HG02623 (cell line): ENCODE measurements at regions not wholly inside any gene's neighbourhood (a gene's known extent, or its start where the extent isn't known, plus 50 kb on each side); places are given as distances from the start of the nearest gene placed in this dataset.
"Not testable (repeated sequence)": the region's sequence is repeated elsewhere in the genome, so short reads cannot be mapped to it uniquely, and the experiment has no call there.

Experiments
- ATAC-seq: cut with Tn5 transposase; IDR thresholded peaks from one replicate; pipeline ENCODE4 v1.9.1; 2021; ENCODE audit warnings: moderate library complexity; ENCODE audit not compliant: unreplicated experiment

DNA sequence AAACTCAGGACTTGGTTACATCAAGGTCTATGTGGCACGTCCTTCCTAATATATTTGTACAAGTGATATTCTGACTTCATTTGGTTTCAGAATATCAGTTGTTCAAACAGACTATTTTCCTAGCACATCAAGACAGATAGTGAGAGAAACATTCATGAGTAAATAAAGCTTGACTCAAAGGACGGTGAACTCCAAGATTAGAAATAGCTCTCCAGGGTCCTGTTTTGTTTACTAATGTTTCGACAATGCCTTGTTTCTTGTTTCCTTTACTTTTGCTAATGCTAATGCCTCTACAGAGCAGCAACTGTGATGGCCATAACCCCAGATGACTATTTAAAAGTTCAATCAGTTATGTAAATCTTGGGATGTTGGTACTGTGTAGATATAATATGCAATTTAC lies 313.9 kb downstream of the KLF12 start:
- no peak for ATAC-seq

DNA sequence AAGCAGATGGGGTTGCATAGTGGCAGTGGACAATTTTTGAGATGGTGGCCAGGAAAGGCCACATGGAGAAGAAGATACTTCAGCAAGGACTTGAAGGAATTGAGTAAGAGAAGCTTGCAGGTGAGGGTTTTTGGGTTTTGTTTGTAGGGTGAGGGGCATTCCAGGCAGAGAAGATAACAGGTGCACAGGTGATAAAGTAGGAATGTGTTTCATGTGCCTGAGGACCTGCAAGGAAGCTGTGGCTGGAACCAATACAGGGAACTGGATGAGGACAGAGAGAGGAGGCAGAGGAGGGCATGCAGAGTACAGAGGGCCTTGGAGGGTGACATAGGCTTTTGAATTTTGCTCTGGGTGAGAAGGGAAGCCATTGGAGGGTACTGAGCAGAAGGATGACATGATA lies 314.5 kb downstream of the KLF12 start:
- no peak for ATAC-seq

DNA sequence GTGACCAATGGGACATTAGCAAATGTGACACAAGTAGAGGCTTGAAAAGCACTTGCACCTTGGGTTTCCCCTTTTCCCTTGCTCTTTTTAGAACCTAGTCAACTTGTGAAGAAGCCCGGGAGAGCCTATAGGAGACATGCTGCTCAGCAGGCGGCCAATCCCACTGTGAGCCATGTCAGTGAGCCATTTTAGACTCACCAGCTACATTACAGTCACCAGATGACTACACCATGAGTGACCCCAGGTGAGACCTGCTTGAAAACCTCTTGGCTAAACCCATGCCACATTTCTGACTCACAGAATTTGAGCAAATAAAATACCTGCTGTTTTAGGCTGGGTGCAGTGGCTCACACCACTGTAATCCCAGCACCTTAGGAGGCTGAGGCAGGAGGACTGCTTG lies 317.5 kb downstream of the KLF12 start:
- ATAC-seq = no peak

DNA sequence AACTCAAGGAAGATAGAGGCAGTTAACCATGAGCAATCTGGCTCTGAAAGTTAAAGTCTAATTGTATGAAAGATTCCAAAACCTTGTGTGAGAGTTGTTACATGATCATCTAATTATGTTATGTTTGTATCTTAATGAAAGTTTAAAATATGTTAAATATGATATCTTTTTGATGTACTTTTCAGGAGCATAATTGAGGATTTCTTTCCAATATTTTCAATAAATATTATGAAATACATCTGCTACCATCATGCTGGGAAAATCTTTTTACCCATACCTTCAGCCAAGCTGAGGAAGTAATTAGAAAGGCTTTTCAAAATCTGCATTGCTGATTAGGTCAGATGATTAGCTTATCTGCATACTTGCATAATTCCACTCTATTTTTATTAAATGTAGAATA lies 318.4 kb downstream of the KLF12 start:
- no peak for ATAC-seq

DNA sequence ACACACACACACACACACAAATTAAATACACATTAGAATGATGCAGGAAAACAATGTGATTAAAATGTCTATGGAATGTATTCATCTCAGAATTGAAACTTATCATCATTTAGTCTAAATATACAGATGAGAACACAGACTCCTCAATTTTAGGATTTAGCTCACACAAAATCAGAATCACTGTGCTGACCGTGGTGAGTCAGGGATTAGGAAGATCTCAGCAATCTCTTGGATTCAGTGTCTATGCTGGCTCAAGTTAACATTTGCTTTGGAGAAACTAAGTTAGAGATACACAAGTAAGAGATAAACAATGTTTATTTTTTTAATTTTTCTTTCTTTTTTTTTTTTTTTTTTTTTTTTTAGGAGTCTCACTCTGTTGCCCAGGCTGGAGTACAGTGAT lies 323.6 kb downstream of the KLF12 start:
- ATAC-seq = no peak

DNA sequence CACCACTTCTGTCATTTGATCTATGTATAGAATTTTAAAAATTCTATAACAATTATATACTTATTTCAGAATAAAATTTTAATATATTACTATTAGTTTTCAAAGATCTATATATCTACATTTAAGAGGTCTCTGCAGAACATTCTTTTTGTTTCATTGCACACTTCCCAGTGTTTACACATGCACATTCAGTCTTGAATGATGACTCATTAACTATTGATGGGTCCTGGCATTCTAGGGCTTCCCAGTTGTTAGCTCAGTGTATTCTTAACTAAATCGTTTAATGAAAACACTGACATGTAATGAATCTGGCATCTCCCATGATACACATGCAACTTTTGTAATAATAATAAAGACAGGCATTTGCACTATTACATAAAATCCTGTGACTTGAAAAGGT lies 324.6 kb downstream of the KLF12 start:
- no peak for ATAC-seq

DNA sequence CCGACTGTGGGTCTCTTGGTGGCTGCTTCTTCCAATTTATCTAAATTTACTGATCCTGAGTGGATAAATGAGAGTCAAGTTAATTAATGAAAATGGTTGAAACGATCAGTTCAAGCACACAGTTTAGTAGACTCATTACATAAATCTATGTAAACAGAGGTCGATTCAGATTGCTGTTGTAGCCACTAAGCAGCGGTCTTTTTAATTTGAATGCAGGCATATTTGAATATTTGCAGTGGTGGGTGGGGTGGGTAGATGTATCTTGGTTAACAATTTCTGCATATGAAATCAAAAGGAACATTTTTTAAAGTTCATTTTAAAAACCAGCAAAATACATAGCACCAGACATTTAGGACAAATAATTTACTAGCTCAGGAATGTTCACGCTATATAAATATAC lies 325.9 kb downstream of the KLF12 start:
- no peak for ATAC-seq

DNA sequence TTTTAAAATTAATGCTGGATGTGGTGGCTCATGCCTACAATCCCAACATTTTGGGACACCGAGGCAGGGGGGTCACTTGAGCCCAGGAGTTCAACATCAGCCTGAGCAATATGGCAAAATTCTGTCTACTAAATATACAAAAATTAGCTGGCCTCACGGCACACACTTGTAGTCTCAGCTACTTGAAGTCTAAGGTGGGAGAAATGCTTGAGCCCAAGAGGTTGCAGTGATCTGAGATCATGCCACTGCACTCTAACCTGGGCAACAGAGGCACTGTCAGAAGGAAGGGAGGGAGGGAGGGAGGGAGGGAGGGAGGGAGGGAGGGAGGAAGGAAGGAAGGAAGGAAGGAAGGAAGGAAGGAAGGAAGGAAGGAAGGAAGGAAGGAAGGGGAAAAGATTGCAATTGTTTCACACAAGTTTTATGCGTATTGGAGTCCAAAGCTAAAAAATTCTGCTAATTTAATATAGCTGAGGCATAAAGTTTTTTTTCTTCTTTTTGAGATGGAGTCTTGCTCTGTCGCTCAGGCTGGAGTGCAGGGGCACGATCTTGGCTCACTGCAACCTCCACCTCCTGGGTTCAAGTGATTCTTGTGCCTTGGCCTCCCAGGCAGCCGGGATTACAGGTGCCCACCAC lies 328.8 kb downstream of the KLF12 start:
- not testable (repeated sequence) for ATAC-seq

DNA sequence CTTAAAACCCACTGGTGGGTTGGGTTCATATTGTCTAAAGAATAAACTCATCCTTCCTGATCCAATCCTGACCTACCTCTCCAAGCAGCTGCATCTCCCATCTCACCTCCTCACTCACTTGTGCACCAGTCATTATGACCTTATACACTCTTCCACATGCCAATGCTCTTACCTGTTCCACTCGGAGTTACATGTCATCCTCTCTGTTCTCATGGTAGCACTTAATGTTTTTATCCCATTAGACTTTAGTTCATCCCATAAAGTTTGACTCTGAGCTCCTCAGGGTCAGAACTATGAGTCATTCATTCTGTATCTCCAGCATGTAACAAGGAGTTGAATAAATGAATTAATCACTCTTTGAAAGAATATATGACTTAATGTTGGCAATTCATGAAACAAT lies 330.2 kb downstream of the KLF12 start:
- ATAC-seq = no peak

DNA sequence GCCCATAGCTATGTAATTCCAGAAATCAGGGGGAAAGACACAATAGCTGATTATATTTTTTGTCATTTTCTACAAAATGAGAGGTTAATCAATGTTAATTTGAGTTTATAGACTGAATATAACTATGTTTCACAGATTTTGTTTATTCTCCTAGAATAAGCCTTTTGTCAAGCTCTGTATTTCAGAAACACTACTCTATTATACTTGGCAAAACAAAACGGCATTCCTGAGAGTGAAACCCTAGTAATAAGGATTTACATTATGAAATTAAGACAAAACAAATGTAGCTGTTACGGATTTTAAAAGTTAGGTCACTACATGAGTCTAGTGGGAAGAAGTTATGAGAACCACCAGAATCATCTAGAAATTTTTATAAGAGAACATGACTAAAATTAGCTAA lies 334.2 kb downstream of the KLF12 start:
- no peak for ATAC-seq

DNA sequence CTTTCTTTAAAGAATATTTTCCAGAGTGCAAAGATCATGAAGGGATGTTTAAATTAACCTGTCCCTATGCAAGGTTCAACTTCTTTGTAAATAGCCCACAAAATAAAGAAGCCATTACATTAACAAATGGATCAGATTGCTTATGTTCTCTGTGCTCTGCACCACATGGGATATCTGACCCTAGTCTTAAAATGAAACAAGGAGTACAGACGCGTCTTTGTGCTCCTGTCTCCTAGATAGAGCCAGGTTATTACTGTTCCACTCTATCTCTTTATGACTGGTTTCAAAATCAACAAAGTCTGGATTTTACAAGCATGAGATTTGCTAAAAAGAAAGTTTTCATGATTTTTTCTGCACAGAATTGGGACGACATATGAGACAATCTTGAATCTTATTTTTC lies 339.4 kb downstream of the KLF12 start:
- no peak for ATAC-seq

DNA sequence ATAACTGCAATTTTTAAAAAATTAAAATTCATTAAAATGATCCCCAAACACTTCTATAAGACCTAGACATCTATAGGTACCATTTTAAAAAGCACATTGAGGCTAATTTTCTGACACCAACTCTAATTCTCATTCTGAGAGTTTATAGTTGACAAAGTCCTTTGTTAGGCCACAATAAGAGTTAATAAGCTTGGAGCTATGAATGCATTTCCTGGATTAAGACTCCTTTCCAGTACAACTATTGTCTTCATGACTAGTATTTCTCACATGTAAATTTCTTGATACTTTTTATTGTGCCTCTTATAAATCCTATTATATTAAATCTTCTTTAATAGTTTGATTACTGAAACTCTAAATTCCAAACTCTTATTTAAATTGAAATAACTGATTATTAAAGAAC lies 340.8 kb downstream of the KLF12 start:
- no peak for ATAC-seq

DNA sequence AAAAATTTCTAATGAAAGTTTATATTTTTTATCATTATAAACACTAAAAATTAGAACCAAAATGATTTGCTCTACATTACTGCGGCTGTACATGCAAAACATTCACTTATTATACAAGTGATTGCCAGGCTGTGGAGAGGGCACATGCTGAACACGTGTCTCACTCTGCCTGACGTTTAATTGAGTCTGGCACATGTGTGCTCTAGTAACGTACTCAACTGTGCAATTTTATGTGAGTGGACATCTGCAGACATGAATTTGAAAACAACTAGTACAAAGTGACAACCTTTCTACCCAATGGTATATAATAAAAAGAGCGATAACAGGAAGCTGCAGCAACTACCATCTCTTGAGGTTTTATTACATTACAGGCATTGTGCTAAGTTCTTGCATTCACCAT lies 341.4 kb downstream of the KLF12 start:
- ATAC-seq = no peak

DNA sequence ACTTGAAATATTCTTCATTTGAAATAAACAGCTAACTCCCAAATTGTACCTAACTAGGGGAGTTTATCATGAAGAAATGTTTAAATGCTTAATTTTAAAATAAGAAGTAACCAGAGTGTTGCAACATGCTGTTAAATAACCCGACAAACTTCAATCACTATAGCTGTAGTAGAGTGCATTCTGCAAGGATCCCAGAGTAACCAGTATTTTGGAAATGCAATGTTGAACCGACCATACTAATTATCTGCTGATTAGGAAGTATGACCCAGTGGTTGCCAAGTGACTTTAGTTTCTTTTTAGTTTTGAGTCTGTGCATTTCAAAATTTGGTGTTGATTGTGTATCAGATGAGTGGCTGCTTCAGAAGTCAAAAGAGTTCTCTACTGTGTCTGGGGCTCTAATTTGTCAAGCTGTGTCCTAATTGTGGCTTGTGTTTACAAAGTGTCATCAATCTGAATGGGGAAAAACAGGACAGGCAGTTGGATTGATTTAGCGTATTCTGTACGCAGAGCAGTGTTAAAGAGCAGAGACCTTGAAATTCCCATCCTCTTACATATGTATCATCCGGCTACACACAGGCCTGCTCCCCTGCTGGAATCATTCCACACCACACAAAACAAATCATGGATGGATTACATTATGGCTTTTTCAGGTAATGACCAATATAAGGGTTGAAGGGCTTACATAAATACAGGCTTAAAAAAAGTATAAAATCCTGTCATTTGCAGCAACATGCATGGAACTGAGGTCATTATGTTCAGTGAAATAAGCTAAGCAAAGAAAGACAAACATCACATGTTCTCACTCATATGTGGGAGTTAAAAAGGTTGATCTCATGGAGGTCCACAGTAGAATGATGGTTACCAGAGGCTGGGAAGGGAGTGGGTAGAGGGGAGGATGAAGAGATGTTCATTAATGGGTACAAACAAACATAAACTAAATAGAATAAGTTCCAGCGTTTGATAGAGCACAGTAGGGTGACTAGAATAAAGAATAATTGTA lies 351.5 kb downstream of the KLF12 start:
- ATAC-seq = no peak

DNA sequence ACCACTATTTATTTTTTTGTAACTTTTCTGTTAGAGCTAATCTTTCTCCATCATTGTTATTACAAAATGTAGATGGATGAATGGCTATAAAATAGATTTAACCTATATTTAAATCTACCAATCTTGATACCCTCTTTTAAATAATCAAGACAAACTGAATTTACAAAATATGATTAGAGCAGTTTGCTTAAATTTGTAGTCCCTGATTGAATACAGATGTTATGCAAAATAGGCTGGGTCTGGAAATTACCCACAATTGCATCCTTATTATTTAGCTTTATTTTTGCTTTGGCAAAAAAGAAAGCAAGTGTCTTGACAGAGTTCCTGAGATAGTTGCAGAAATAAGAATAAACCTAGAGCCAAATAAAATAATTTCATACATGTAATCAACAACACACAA lies 352.8 kb downstream of the KLF12 start:
- ATAC-seq = no peak

DNA sequence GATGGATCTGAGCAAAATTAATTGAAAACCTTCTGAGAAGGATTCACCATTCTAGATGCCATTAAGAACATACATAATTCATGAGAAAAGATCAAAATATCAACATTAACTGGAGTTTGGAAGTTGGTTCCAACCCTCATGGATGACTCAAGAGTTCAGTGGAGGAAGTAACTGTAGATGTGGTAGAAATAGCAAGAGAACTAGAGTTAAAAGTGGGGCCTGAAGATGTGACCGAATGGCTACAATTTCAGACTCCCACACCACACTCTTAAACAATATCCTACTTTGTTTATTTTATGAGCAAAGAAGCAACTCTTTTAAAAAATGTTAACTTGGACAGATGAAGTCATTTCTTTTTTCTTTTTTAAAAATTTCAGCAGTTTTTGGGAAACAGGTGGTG lies 354.3 kb downstream of the KLF12 start:
- no peak for ATAC-seq

DNA sequence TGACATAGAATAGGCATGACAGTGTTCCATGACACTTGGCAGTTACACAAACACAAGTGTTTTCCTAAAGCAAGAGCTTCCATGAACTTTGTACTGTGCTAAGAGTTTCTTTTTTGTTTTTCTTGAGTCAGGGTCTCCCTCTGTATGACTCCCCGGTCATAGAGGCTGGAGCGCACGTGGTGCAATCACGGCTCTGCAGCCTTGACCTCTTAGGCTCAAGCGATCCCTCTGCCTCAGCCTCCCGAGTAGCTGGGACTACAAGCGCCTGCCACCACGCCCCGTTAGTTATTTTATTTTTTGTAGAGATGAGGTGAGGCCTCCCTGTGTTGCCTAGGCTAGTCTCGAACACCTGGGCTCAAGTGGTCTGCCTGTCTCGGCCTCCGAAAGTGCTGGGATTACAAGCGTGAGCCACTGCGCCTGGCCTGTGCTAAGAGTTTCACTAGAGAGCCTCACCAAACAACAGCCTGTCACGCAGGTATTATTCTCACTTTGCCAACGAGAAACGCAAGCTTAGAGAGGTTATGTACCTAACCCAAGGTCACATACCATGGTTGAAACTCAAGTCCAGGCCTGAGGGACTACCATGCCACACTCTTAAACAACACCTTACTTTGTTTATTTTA lies 355.9 kb downstream of the KLF12 start:
- no peak for ATAC-seq

DNA sequence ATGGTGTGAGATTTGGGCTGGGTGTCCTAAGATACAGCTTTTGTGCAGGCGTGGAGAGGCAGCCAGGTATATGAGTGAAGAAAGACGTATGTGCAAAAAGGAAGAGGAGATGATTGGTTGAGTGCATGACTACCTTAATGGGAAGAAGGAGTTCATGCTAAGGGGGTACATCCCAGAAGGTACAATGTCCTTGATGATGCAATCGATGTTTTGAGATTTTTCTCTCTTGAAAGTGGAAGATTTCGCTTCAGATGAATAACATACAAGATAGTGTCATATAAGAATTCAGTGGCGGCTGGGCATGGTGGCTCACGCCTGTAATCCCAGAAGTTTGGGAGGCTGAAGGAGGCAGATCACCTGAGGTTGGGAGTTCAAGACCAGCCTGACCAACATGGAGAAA lies 357.1 kb downstream of the KLF12 start:
- no peak for ATAC-seq

DNA sequence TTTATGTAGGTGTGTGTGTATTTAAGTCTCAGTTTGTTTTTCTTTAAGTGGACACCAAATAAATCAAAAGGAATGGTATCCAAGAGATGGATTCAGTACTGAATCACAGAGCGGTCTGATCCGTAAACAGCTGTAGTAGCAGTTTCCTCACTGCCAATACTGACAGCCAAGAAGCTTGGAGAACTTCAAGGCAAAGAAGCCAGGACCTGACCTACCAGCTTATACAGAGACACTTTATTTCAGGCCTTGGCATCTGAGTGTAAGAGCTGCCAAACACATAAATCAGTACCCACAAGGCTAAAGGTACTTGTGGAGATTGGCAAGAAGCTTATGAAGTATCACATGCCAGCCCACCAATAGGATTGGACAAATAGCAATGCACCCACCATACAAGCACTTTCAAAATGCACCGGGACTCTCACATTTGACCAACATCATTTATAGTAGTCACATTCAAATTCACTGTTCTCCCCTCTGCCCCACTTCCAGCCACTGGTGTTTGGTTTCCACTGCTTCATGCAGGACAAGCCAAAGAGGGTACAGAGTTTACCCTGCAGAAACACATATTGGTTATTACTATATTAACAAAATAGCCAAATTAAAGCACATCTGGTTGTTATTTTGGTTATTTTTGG lies 357.9 kb downstream of the KLF12 start:
- ATAC-seq = no peak

DNA sequence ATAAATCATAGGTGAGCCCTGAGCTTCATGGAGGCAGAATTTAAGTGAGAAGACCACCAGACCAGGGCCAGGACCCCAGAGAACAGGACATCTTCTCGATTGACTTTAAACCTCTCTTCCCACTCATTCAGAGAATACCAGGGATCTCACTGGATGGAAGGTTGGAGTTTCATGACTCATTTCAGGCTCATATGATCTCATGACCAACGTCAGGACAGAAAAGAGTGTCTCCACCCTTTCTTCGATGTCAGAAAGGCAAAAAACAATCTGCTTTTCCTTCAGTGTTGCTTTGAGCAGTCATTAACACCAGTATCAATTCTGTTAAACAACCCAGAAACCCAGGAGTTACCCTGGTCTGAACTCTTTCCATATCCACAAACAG lies 361.0 kb downstream of the KLF12 start:
- no peak for ATAC-seq

DNA sequence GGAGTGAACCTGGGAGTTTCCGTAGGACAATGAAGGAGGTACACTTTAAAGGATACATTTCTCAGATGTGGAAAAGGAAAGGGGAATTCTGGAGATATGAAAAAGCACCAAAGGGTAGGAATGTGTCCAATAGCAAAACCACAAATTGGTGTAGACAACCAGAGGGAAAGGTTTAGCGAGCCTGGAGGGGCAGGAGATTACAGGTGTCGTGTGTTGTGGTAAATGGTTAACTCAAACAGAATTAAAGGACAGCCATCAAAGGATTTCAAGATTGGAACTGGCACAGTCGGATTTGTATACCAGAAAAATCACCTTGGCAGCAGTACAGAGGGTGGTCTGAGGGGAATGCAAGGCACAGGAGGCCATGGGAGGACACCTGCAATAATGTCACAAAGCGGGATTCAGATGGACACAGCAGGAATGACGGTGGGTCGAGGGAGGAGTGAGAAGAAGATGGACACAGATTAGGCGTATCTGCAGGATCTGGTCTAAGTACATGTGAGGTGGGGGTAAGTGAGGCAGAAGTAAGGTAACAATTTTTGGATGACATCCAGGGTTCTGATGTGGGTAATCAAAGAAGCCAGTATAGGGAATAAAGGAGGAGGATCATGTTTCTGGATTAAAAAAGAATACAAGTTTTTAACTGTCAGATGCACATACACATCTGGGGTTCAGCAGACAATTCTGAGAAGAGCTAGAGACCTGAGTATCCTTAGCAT lies 361.6 kb downstream of the KLF12 start:
- ATAC-seq = no peak
